G401 (cell line): ENCODE measurements at regions not wholly inside any gene's neighbourhood (a gene's known extent, or its start where the extent isn't known, plus 50 kb on each side); places are given as distances from the start of the nearest gene placed in this dataset.

Source experiments
- DNase-seq: peaks from one replicate; pipeline ENCODE4 v3.0.0-alpha.2; 2015; ENCODE audit warnings: low spot score
- in situ Hi-C: cut with HindIII; loops from 2 replicates; pipeline ENCODE4 v1.10.0; 2016; ENCODE audit warnings: low sequenced_read_pairs, mixed read lengths

GRCh38 chr4:8938623-8939022 is 67.0 kb upstream of the HMX1 start:
- DNase-seq, result no peak
- in situ Hi-C loops, result no loop called here

- DNase-seq, result no peak
- in situ Hi-C loops, result no loop called here
Observed at GRCh38 chr4:8938137-8938536, 66.5 kb upstream of the HMX1 start.

GRCh38 chr4:8932884-8933283 is 61.2 kb upstream of the HMX1 start:
- DNase-seq, result no peak
- in situ Hi-C loops, result no loop called here

- in situ Hi-C loops, result no loop called here
Observed at GRCh38 chr4:8928074-8928473, 56.4 kb upstream of the HMX1 start.

DNA sequence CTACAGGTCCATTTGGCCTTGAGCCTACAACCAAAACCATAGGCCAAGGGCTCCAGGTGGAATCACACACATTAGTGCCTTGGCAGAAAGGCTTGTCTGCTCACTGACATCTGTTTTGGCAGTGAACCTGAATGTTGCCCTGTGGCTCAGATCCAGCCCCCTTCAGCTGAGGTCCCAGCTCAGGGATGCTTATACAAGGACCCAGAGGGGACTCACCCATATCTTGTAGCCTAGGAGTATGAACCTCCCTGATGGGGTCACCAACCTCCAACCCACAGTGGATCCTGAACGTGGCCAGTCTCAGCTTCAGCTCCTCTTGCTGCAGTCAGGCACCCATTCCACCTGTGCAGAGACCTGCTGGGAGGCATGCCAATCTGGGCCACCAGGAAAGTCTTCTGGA is 50.8 kb upstream of the HMX1 start:
- in situ Hi-C loops, result no loop called here
- no peak for DNase-seq

More at GRCh38 chr4:8928074-8928473, 56.4 kb upstream of the HMX1 start:
- DNase-seq, result no peak

DNA sequence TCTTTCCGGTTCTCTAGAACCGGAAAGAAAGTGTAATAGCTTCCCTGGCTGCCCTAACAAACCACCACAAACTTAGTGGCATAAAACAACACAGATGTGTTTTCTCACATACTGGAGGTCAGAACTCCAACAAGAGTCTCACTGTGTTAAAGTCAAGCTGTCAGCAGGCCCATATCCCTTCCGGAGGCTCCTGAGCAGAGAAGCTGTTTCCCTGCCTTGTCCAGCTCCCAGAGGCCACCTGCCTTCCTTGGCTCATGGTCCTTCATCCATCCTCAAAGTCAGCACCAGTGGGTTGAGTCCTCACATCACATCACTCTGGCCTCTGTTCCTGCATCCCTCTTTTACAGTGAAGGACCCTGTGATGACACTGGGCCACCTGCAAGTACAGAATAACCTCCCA is 49.8 kb upstream of the HMX1 start:
- no peak for DNase-seq
- in situ Hi-C loops, result no loop called here
